H1 (cell line): ENCODE measurements at regions not wholly inside any gene's neighbourhood (a gene's known extent, or its start where the extent isn't known, plus 50 kb on each side); places are given as distances from the start of the nearest gene placed in this dataset.

Experiments used
- MAFK ChIP-seq: IDR thresholded peaks from 2 replicates; pipeline ENCODE4 v1.6.1; 2012; ENCODE audit warnings: low read depth, mild to moderate bottlenecking, improper control_type of control experiment, low read length
- NRF1 ChIP-seq: IDR thresholded peaks from 2 replicates; pipeline ENCODE4 v1.6.1; 2011; ENCODE audit warnings: mild to moderate bottlenecking, low read depth, low read length, improper control_type of control experiment
- TF ChIP-seq, protein P1 (sequence below), 3 experiments: IDR thresholded peaks; 1 replicate in 2 of 3; 2 replicates in 1 of 3; pipeline versions ENCODE4 v1.5.1 to v1.6.1; 2011; ENCODE audit warnings: low read length in 3 of 3, mild to moderate bottlenecking in 3 of 3, inconsistent platforms in 2 of 3, low read depth in 1 of 3, moderate library complexity in 1 of 3; ENCODE audit not compliant: insufficient read depth in 1 of 3; ENCODE audit errors: control extremely low read depth in 1 of 3
- TF ChIP-seq, protein P2 (sequence below): IDR thresholded peaks from 2 replicates; pipeline ENCODE4 v1.6.1; 2011; ENCODE audit warnings: low read depth, mild to moderate bottlenecking, low read length; ENCODE audit not compliant: insufficient read depth

DNA sequence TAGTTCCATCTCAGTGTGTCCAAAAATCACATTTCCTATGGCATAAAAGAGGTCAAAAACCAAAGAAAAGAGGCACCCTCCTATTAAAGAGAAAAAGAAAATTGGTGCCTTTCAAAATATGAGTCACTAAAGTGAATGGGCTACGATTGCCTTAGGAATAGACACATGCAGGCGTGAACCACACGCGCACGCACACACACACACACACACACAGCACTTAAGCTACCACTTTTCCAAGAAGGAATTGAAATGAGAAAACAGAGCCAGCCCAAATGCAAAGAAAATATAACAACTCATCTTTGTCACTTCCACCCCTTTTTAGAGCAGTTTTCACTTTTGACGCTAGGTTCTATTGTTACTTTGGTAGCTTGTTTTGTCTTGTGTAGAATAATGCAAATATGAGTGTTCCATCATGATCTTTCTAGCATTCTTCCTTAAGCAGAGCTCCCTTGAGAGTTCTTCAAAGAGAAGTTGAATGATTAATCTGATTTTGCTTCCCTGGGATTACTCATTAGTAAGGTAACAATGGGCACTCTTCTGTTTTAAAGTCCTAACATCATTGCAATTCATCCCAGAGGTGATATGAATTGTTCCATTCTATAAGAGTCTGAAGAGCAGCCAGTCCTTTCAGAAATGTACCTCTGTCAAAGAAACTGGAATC lies 239.2 kb upstream of the GNPDA2 start:
- TF ChIP-seq, protein P1, sequence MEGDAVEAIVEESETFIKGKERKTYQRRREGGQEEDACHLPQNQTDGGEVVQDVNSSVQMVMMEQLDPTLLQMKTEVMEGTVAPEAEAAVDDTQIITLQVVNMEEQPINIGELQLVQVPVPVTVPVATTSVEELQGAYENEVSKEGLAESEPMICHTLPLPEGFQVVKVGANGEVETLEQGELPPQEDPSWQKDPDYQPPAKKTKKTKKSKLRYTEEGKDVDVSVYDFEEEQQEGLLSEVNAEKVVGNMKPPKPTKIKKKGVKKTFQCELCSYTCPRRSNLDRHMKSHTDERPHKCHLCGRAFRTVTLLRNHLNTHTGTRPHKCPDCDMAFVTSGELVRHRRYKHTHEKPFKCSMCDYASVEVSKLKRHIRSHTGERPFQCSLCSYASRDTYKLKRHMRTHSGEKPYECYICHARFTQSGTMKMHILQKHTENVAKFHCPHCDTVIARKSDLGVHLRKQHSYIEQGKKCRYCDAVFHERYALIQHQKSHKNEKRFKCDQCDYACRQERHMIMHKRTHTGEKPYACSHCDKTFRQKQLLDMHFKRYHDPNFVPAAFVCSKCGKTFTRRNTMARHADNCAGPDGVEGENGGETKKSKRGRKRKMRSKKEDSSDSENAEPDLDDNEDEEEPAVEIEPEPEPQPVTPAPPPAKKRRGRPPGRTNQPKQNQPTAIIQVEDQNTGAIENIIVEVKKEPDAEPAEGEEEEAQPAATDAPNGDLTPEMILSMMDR (IDR thresholded peaks at IDR 0.05; ENCODE audit: control extremely low read depth in 1 of 3, insufficient read depth in 1 of 3, low read depth in 1 of 3, low read length in 3 of 3): no peak
- no peak for TF ChIP-seq MAFK
- TF ChIP-seq NRF1: no peak
- TF ChIP-seq, protein P2, sequence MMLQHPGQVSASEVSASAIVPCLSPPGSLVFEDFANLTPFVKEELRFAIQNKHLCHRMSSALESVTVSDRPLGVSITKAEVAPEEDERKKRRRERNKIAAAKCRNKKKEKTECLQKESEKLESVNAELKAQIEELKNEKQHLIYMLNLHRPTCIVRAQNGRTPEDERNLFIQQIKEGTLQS: no peak
